ENCODE measurements at regions not wholly inside any gene's neighbourhood (a gene's known extent, or its start where the extent isn't known, plus 50 kb on each side); places are given as distances from the start of the nearest gene placed in this dataset.

GRCh38 chr5:125657936-125658335 is 765.3 kb upstream of the GRAMD2B start:
- Histone ChIP-seq H3K9me3 (ENCODE audit: severe bottlenecking) (no peaks in the 10 kb centered on the region), H3K27me3 (ENCODE audit: insufficient read depth, low read depth, severe bottlenecking) (no peaks in the 10 kb centered on the region), H3K4me3 (ENCODE audit: low read depth, low read length) (no peak overlapping the region), H3K36me3 (no peaks in the 10 kb centered on the region), H3K27ac (no peak overlapping the region)
- no peak for DNase-seq
- no peak for TF ChIP-seq CTCF (IDR thresholded peaks at IDR 0.05; ENCODE audit: low read depth, low read length)

- DNase-seq = no peak
- H3K4me3 ChIP-seq (ENCODE audit: low read depth, low read length) = no peak overlapping the region
- H3K9me3 ChIP-seq (ENCODE audit: severe bottlenecking) = no peaks in the 10 kb centered on the region
- no peak for TF ChIP-seq CTCF (IDR thresholded peaks at IDR 0.05; ENCODE audit: low read depth, low read length)
- no peaks in the 10 kb centered on the region for H3K36me3 ChIP-seq
- no peak overlapping the region for H3K27ac ChIP-seq
- no peaks in the 10 kb centered on the region for H3K27me3 ChIP-seq (ENCODE audit: insufficient read depth, low read depth, severe bottlenecking)
Observed at GRCh38 chr5:125659316-125660023, 763.7 kb upstream of the GRAMD2B start.

- no peak for TF ChIP-seq CTCF (IDR thresholded peaks at IDR 0.05; ENCODE audit: low read depth, low read length)
- no peak for DNase-seq
- Histone ChIP-seq H3K36me3 (no peaks in the 10 kb centered on the region), H3K27ac (no peak overlapping the region), H3K27me3 (ENCODE audit: insufficient read depth, low read depth, severe bottlenecking) (no peaks in the 10 kb centered on the region), H3K4me3 (ENCODE audit: low read depth, low read length) (no peak overlapping the region), H3K9me3 (ENCODE audit: severe bottlenecking) (no peaks in the 10 kb centered on the region)
Observed at GRCh38 chr5:125660231-125660895, 762.8 kb upstream of the GRAMD2B start.

- no peak overlapping the region for H3K4me3 ChIP-seq (ENCODE audit: low read depth, low read length)
- no peak for TF ChIP-seq CTCF (IDR thresholded peaks at IDR 0.05; ENCODE audit: low read depth, low read length)
- H3K9me3 ChIP-seq (ENCODE audit: severe bottlenecking) = no peaks in the 10 kb centered on the region
- no peak overlapping the region for H3K27ac ChIP-seq
- no peak for DNase-seq
- H3K36me3 ChIP-seq = no peaks in the 10 kb centered on the region
- H3K27me3 ChIP-seq (ENCODE audit: insufficient read depth, low read depth, severe bottlenecking) = no peaks in the 10 kb centered on the region
Observed at GRCh38 chr5:125661584-125661983, 761.6 kb upstream of the GRAMD2B start.

- no peaks in the 10 kb centered on the region for H3K27me3 ChIP-seq (ENCODE audit: insufficient read depth, low read depth, severe bottlenecking)
- H3K27ac ChIP-seq = peak overlapping the region; percentile 68
- no peak for TF ChIP-seq CTCF (IDR thresholded peaks at IDR 0.05; ENCODE audit: low read depth, low read length)
- no peaks in the 10 kb centered on the region for H3K36me3 ChIP-seq
- H3K4me3 ChIP-seq (ENCODE audit: low read depth, low read length) = no peak overlapping the region
- DNase-seq = peak; percentile 85
- H3K9me3 ChIP-seq (ENCODE audit: severe bottlenecking) = peaks cover 8% of the 10 kb centered on the region
Observed at GRCh38 chr5:125668884-125669283, 754.3 kb upstream of the GRAMD2B start.

Data from WERI-Rb-1 (cell line).